ENCODE measurements at regions not wholly inside any gene's neighbourhood (a gene's known extent, or its start where the extent isn't known, plus 50 kb on each side); places are given as distances from the start of the nearest gene placed in this dataset.

- no peaks in the 10 kb centered on the region for H3K9me3 ChIP-seq (ENCODE audit: low read depth)
- H2AFZ ChIP-seq (replicated peaks): no peak overlapping the region
- no peak overlapping the region for H3K4me3 ChIP-seq
- DNase-seq (ENCODE audit: low spot score): no peak
- H3K9ac ChIP-seq: no peak overlapping the region
- Mint-ChIP-seq H3K36me3 (no peaks in the 10 kb centered on the region), H3K27me3 (ENCODE audit: insufficient read depth, low read depth) (no peaks in the 10 kb centered on the region), H3K9me3 (peaks cover 2% of the 10 kb centered on the region), H3K4me3 (no peak overlapping the region), H3K27ac (no peak overlapping the region), H3K4me1 (peaks cover 6% of the 10 kb centered on the region)
- H4K20me1 ChIP-seq (ENCODE audit: low read depth): no peaks in the 10 kb centered on the region
- H3K4me1 ChIP-seq: peaks cover 12% of the 10 kb centered on the region
- H3K4me2 ChIP-seq: no peak overlapping the region
- no peaks in the 10 kb centered on the region for H3K36me3 ChIP-seq
- no peaks in the 10 kb centered on the region for H3F3A ChIP-seq (ENCODE audit: low read depth)
- H3K27me3 ChIP-seq: no peaks in the 10 kb centered on the region
- TF ChIP-seq CTCF (IDR thresholded peaks at IDR 0.05): no peak
- no peak for TF ChIP-seq EZH2 (IDR thresholded peaks at IDR 0.05)
- no peak for TF ChIP-seq EZH2phosphoT487 (IDR thresholded peaks at IDR 0.05)
- H3K27ac ChIP-seq: no peak overlapping the region
- no peaks in the 10 kb centered on the region for H3K79me2 ChIP-seq (ENCODE audit: low read depth)
These were observed 943.5 kb upstream of the CITED2 start for GRCh38 chr6:140317950-140318349.

- H3K9me3 ChIP-seq (ENCODE audit: low read depth): no peaks in the 10 kb centered on the region
- no peak for DNase-seq (ENCODE audit: low spot score)
- H3K36me3 ChIP-seq: no peaks in the 10 kb centered on the region
- H3F3A ChIP-seq (ENCODE audit: low read depth): no peaks in the 10 kb centered on the region
- H3K27ac Mint-ChIP-seq: no peak overlapping the region
- no peak overlapping the region for H3K4me3 ChIP-seq
- H3K27ac ChIP-seq: no peak overlapping the region
- H3K4me1 Mint-ChIP-seq: peaks cover 5% of the 10 kb centered on the region
- no peaks in the 10 kb centered on the region for H3K36me3 Mint-ChIP-seq
- H3K79me2 ChIP-seq (ENCODE audit: low read depth): no peaks in the 10 kb centered on the region
- H3K4me3 Mint-ChIP-seq: no peak overlapping the region
- no peak overlapping the region for H2AFZ ChIP-seq (replicated peaks)
- no peaks in the 10 kb centered on the region for H3K27me3 ChIP-seq
- no peak overlapping the region for H3K4me2 ChIP-seq
- TF ChIP-seq EZH2 (IDR thresholded peaks at IDR 0.05) (no peak), CTCF (IDR thresholded peaks at IDR 0.05) (no peak), EZH2phosphoT487 (IDR thresholded peaks at IDR 0.05) (no peak)
- no peaks in the 10 kb centered on the region for H3K27me3 Mint-ChIP-seq (ENCODE audit: insufficient read depth, low read depth)
- H3K4me1 ChIP-seq: peaks cover 10% of the 10 kb centered on the region
- no peaks in the 10 kb centered on the region for H4K20me1 ChIP-seq (ENCODE audit: low read depth)
- peaks cover 5% of the 10 kb centered on the region for H3K9me3 Mint-ChIP-seq
- H3K9ac ChIP-seq: no peak overlapping the region
These were observed 942.5 kb upstream of the CITED2 start for GRCh38 chr6:140316966-140317365.

GRCh38 chr6:140314682-140315081, 940.2 kb upstream of the CITED2 start:
- Histone ChIP-seq H3K9me3 (ENCODE audit: low read depth) (no peaks in the 10 kb centered on the region), H3K4me1 (no peaks in the 10 kb centered on the region), H3K9ac (no peak overlapping the region), H3K4me3 (no peak overlapping the region), H2AFZ (replicated peaks) (no peak overlapping the region), H3K4me2 (no peak overlapping the region), H3F3A (ENCODE audit: low read depth) (no peaks in the 10 kb centered on the region), H3K36me3 (no peaks in the 10 kb centered on the region), H4K20me1 (ENCODE audit: low read depth) (no peaks in the 10 kb centered on the region), H3K27me3 (no peaks in the 10 kb centered on the region), H3K27ac (no peak overlapping the region), H3K79me2 (ENCODE audit: low read depth) (no peaks in the 10 kb centered on the region)
- Mint-ChIP-seq H3K4me1 (no peaks in the 10 kb centered on the region), H3K27me3 (ENCODE audit: insufficient read depth, low read depth) (no peaks in the 10 kb centered on the region), H3K36me3 (no peaks in the 10 kb centered on the region), H3K9me3 (peaks cover 5% of the 10 kb centered on the region), H3K27ac (no peak overlapping the region), H3K4me3 (no peak overlapping the region)
- DNase-seq (ENCODE audit: low spot score): no peak
- no peak for TF ChIP-seq EZH2phosphoT487 (IDR thresholded peaks at IDR 0.05)
- TF ChIP-seq EZH2 (IDR thresholded peaks at IDR 0.05): no peak
- TF ChIP-seq CTCF (IDR thresholded peaks at IDR 0.05): no peak
